Activated naive CD8-positive, alpha-beta T cell (primary cell): ENCODE measurements at regions not wholly inside any gene's neighbourhood (a gene's known extent, or its start where the extent isn't known, plus 50 kb on each side); places are given as distances from the start of the nearest gene placed in this dataset.

ENCODE experiments used
- H3K27ac Mint-ChIP-seq: one replicate; pipeline ENCODE4 v1.8.0; 2021; ENCODE audit warnings: mixed read lengths
- H3K27me3 Mint-ChIP-seq: one replicate; pipeline ENCODE4 v1.8.0; 2021; ENCODE audit warnings: mixed read lengths
- H3K36me3 Mint-ChIP-seq: one replicate; pipeline ENCODE4 v1.8.0; 2021; ENCODE audit warnings: mixed read lengths
- H3K4me1 Mint-ChIP-seq: one replicate; pipeline ENCODE4 v1.8.0; 2021; ENCODE audit warnings: low read depth, mixed read lengths
- H3K4me3 Mint-ChIP-seq: one replicate; pipeline ENCODE4 v1.8.0; 2021; ENCODE audit warnings: mild to moderate bottlenecking, mixed read lengths
- H3K9me3 Mint-ChIP-seq: one replicate; pipeline ENCODE4 v1.8.0; 2021; ENCODE audit warnings: low read depth, mixed read lengths

GRCh38 chr2:19426144-19426543 lies 67.7 kb upstream of the OSR1 start:
- Mint-ChIP-seq H3K27ac (no peak overlapping the region), H3K4me1 (no peaks in the 10 kb centered on the region), H3K27me3 (peaks cover 15% of the 10 kb centered on the region), H3K9me3 (no peaks in the 10 kb centered on the region), H3K36me3 (no peaks in the 10 kb centered on the region), H3K4me3 (no peak overlapping the region)

- Mint-ChIP-seq H3K27me3 (peaks cover 15% of the 10 kb centered on the region), H3K9me3 (no peaks in the 10 kb centered on the region), H3K36me3 (no peaks in the 10 kb centered on the region)
Measured at GRCh38 chr2:19425419-19425818, 67.0 kb upstream of the OSR1 start.

GRCh38 chr2:19419211-19419880 lies 60.9 kb upstream of the OSR1 start:
- Mint-ChIP-seq H3K27me3 (peaks cover 5% of the 10 kb centered on the region), H3K4me3 (no peak overlapping the region), H3K36me3 (no peaks in the 10 kb centered on the region), H3K27ac (no peak overlapping the region), H3K4me1 (no peaks in the 10 kb centered on the region), H3K9me3 (no peaks in the 10 kb centered on the region)

More at GRCh38 chr2:19425419-19425818, 67.0 kb upstream of the OSR1 start:
- H3K27ac Mint-ChIP-seq = no peak overlapping the region
- H3K4me1 Mint-ChIP-seq = no peaks in the 10 kb centered on the region
- no peak overlapping the region for H3K4me3 Mint-ChIP-seq

- Mint-ChIP-seq H3K27me3 (peaks cover 7% of the 10 kb centered on the region), H3K27ac (no peak overlapping the region), H3K36me3 (no peaks in the 10 kb centered on the region), H3K4me1 (no peaks in the 10 kb centered on the region), H3K9me3 (no peaks in the 10 kb centered on the region), H3K4me3 (no peak overlapping the region)
Measured at GRCh38 chr2:19416784-19417684, 58.6 kb upstream of the OSR1 start.

GRCh38 chr2:19416083-19416482 lies 57.7 kb upstream of the OSR1 start:
- H3K9me3 Mint-ChIP-seq = no peaks in the 10 kb centered on the region
- H3K27ac Mint-ChIP-seq = no peak overlapping the region
- no peaks in the 10 kb centered on the region for H3K36me3 Mint-ChIP-seq
- peaks cover 6% of the 10 kb centered on the region for H3K27me3 Mint-ChIP-seq
- H3K4me1 Mint-ChIP-seq = no peaks in the 10 kb centered on the region
- no peak overlapping the region for H3K4me3 Mint-ChIP-seq

- H3K9me3 Mint-ChIP-seq = no peaks in the 10 kb centered on the region
- H3K27ac Mint-ChIP-seq = no peak overlapping the region
- H3K36me3 Mint-ChIP-seq = no peaks in the 10 kb centered on the region
- H3K4me1 Mint-ChIP-seq = no peaks in the 10 kb centered on the region
- H3K27me3 Mint-ChIP-seq = peaks cover 21% of the 10 kb centered on the region
- H3K4me3 Mint-ChIP-seq = no peak overlapping the region
Measured at GRCh38 chr2:19409046-19409445, 50.6 kb upstream of the OSR1 start.

GRCh38 chr2:19408592-19408991 lies 50.2 kb upstream of the OSR1 start:
- peaks cover 21% of the 10 kb centered on the region for H3K27me3 Mint-ChIP-seq
- no peaks in the 10 kb centered on the region for H3K36me3 Mint-ChIP-seq
- H3K4me1 Mint-ChIP-seq = no peaks in the 10 kb centered on the region
- no peaks in the 10 kb centered on the region for H3K9me3 Mint-ChIP-seq
- no peak overlapping the region for H3K27ac Mint-ChIP-seq
- no peak overlapping the region for H3K4me3 Mint-ChIP-seq
